ENCODE measurements at regions not wholly inside any gene's neighbourhood (a gene's known extent, or its start where the extent isn't known, plus 50 kb on each side); places are given as distances from the start of the nearest gene placed in this dataset.
"Not testable (repeated sequence)": the region's sequence is repeated elsewhere in the genome, so short reads cannot be mapped to it uniquely, and the experiment has no call there.

GRCh38 chr16:86078711-86079110 lies 179.7 kb downstream of the IRF8 start:
- not testable (repeated sequence) for DNase-seq

- no peak for DNase-seq
Observed at GRCh38 chr16:86079255-86079885, 180.4 kb downstream of the IRF8 start.

GRCh38 chr16:86080131-86080875 lies 181.3 kb downstream of the IRF8 start:
- no peak for DNase-seq

- no peak for DNase-seq
Observed at GRCh38 chr16:86080982-86081381, 182.0 kb downstream of the IRF8 start.

- DNase-seq: no peak
Observed at GRCh38 chr16:86082418-86083030, 183.6 kb downstream of the IRF8 start.

- DNase-seq: no peak
Observed at GRCh38 chr16:86083382-86084002, 184.5 kb downstream of the IRF8 start.

- DNase-seq: no peak
Observed at GRCh38 chr16:86085161-86085611, 186.2 kb downstream of the IRF8 start.

- DNase-seq: no peak
Observed at GRCh38 chr16:86085795-86086194, 186.8 kb downstream of the IRF8 start.

- no peak for DNase-seq
Observed at GRCh38 chr16:86086471-86086870, 187.5 kb downstream of the IRF8 start.

- no peak for DNase-seq
Observed at GRCh38 chr16:86087011-86087895, 188.3 kb downstream of the IRF8 start.

- DNase-seq: no peak
Observed at GRCh38 chr16:86087896-86088230, 188.9 kb downstream of the IRF8 start.

- DNase-seq: no peak
Observed at GRCh38 chr16:86088287-86088686, 189.3 kb downstream of the IRF8 start.

GRCh38 chr16:86088816-86089215 lies 189.9 kb downstream of the IRF8 start:
- no peak for DNase-seq

GRCh38 chr16:86089334-86089900 lies 190.5 kb downstream of the IRF8 start:
- DNase-seq: no peak

- DNase-seq: no peak
Observed at GRCh38 chr16:86089991-86090390, 191.0 kb downstream of the IRF8 start.

- DNase-seq: no peak
Observed at GRCh38 chr16:86090461-86091170, 191.7 kb downstream of the IRF8 start.

GRCh38 chr16:86091976-86092375 lies 193.0 kb downstream of the IRF8 start:
- DNase-seq: no peak

GRCh38 chr16:86092586-86093480 lies 193.9 kb downstream of the IRF8 start:
- DNase-seq: no peak

- no peak for DNase-seq
Observed at GRCh38 chr16:86093801-86094750, 195.1 kb downstream of the IRF8 start.
